ENCODE measurements at regions not wholly inside any gene's neighbourhood (a gene's known extent, or its start where the extent isn't known, plus 50 kb on each side); places are given as distances from the start of the nearest gene placed in this dataset.

- no peak for TF ChIP-seq TOX (CRISPR knock-in tag; IDR thresholded peaks at IDR 0.05; ENCODE audit: borderline replicate concordance)
- no peak for TF ChIP-seq ZFP30 (CRISPR knock-in tag; IDR thresholded peaks at IDR 0.05)
- no peak for TF ChIP-seq ARNTL (CRISPR knock-in tag; IDR thresholded peaks at IDR 0.05; ENCODE audit: borderline replicate concordance, low read depth)
- TF ChIP-seq ISL1 (CRISPR knock-in tag; IDR thresholded peaks at IDR 0.05), result no peak
- TF ChIP-seq PATZ1 (CRISPR knock-in tag; IDR thresholded peaks at IDR 0.05; ENCODE audit: borderline replicate concordance), result no peak
- TF ChIP-seq ZNF565 (CRISPR knock-in tag; conservative IDR thresholded peaks at IDR 0.05; ENCODE audit: low read depth), result no peak
- no peak for TF ChIP-seq TCF4 (CRISPR knock-in tag; IDR thresholded peaks at IDR 0.05; ENCODE audit: borderline replicate concordance)
- TF ChIP-seq CSDC2 (CRISPR knock-in tag; IDR thresholded peaks at IDR 0.05), result no peak
- TF ChIP-seq GLIS3 (CRISPR knock-in tag; IDR thresholded peaks at IDR 0.05), result no peak
- TF ChIP-seq PPARA (CRISPR knock-in tag; IDR thresholded peaks at IDR 0.05; ENCODE audit: borderline replicate concordance), result no peak
- no peak for TF ChIP-seq TSHZ2 (CRISPR knock-in tag; IDR thresholded peaks at IDR 0.05)
- TF ChIP-seq CSRNP3 (CRISPR knock-in tag; IDR thresholded peaks at IDR 0.05), result no peak
- TF ChIP-seq POU6F1 (CRISPR knock-in tag; IDR thresholded peaks at IDR 0.05; ENCODE audit: borderline replicate concordance, low read depth), result no peak
- TF ChIP-seq CREB5 (CRISPR knock-in tag; IDR thresholded peaks at IDR 0.05; ENCODE audit: low read depth), result no peak
Measured at GRCh38 chr3:102265720-102266119, 169.1 kb upstream of the ZPLD1 start.
